H7 (cell line): ENCODE measurements at regions not wholly inside any gene's neighbourhood (a gene's known extent, or its start where the extent isn't known, plus 50 kb on each side); places are given as distances from the start of the nearest gene placed in this dataset.
A peak's percentile ranks its signal among the peaks of the same experiment; 100 is the strongest.
"Not testable (repeated sequence)": the region's sequence is repeated elsewhere in the genome, so short reads cannot be mapped to it uniquely, and the experiment has no call there.

ENCODE experiments used
- DNase-seq: peaks from one replicate; pipeline ENCODE4 v3.0.0; 2012
- H3K27me3 ChIP-seq: 2 replicates; pipeline ENCODE4 v1.6.0; 2011; ENCODE audit warnings: mild to moderate bottlenecking, low read length; ENCODE audit not compliant: control insufficient read depth, insufficient read depth
- H3K36me3 ChIP-seq: replicated peaks from 2 replicates; pipeline ENCODE4 v1.5.1; 2011; ENCODE audit warnings: low read length; ENCODE audit not compliant: control insufficient read depth, insufficient read depth
- H3K4me3 ChIP-seq: 2 replicates; pipeline ENCODE4 v1.5.1; 2011; ENCODE audit warnings: low read depth, mild to moderate bottlenecking, control low read depth, low read length, moderate library complexity; ENCODE audit not compliant: insufficient read depth

GRCh38 chr9:100730086-100730485 lies 152.2 kb downstream of the CAVIN4 start:
- no peak overlapping the region for H3K4me3 ChIP-seq
- no peaks in the 10 kb centered on the region for H3K36me3 ChIP-seq
- no peaks in the 10 kb centered on the region for H3K27me3 ChIP-seq
- peak; percentile 15 for DNase-seq

- no peak overlapping the region for H3K4me3 ChIP-seq
- H3K36me3 ChIP-seq: no peaks in the 10 kb centered on the region
- H3K27me3 ChIP-seq: no peaks in the 10 kb centered on the region
- DNase-seq: no peak
Observed at GRCh38 chr9:100731038-100731556, 153.2 kb downstream of the CAVIN4 start.

- no peak for DNase-seq
- no peak overlapping the region for H3K4me3 ChIP-seq
- H3K36me3 ChIP-seq: no peaks in the 10 kb centered on the region
- H3K27me3 ChIP-seq: no peaks in the 10 kb centered on the region
Observed at GRCh38 chr9:100731557-100731956, 153.7 kb downstream of the CAVIN4 start.

DNA sequence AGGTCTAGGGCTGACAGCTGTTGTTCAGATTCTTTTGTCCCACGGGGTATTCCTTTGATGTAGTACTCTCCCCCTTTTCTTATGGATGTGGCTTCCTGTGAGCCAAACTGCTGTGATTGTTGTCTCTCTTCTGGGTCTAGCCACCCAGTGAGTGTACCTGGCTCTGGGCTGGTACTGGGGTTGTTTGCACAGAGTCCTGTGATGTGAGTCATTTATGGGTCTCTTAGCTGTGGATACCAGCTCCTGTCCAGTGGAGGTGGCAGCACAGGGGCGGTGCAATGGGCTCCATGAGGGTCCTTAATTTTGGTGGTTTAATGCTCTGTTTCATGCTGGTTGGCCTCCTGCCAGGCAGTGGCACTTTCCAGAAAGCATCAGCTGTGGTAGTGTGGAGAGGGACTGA lies 161.3 kb downstream of the CAVIN4 start:
- H3K27me3 ChIP-seq: no peaks in the 10 kb centered on the region
- no peaks in the 10 kb centered on the region for H3K36me3 ChIP-seq
- DNase-seq: no peak
- H3K4me3 ChIP-seq: no peak overlapping the region

- DNase-seq: no peak
- H3K4me3 ChIP-seq: no peak overlapping the region
- no peaks in the 10 kb centered on the region for H3K27me3 ChIP-seq
- no peaks in the 10 kb centered on the region for H3K36me3 ChIP-seq
Observed at GRCh38 chr9:100739666-100740065, 161.8 kb downstream of the CAVIN4 start.

DNA sequence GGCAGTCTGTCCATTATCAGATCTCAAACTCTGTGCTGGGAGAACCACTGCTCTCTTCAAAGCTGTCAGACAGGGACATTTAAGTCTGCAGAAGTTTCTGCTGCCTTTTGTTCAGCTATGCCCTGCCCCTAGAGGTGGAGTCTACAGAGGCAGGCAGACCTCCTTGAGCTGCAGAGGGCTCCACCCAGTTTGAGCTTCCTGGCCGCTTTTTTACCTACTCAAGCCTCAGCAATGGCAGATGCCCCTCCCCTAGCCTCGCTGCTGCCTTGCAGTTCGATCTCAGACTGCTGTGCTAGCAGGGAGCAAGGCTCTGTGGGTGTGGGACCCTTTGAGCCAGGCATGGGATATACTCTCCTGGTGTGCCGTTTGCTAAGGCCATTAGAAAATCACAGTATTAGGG lies 171.1 kb downstream of the CAVIN4 start:
- not testable (repeated sequence) for H3K36me3 ChIP-seq, H3K27me3 ChIP-seq, H3K4me3 ChIP-seq, DNase-seq

- no peak overlapping the region for H3K4me3 ChIP-seq
- no peaks in the 10 kb centered on the region for H3K36me3 ChIP-seq
- H3K27me3 ChIP-seq: no peaks in the 10 kb centered on the region
- DNase-seq: no peak
Observed at GRCh38 chr9:100756217-100756616, 178.3 kb downstream of the CAVIN4 start.

DNA sequence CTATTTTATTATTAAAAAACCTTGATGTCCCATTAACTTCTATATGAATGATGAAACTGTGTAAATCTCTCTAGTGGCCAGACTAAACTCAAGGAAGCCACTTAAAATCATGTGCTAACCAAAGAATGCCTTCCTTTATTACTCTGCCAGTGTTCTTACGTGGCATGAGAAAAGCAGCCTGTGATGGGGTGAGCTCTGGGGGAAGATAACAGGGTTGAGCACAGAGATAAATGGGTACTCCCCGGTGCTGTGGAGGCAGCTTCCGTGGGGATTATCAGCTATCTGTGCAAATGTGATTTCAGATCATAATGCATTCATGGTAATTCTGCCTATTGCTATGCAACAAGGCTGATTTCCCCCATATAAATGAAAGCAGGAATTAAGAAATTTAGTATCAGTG lies 181.3 kb downstream of the CAVIN4 start:
- Histone ChIP-seq H3K36me3 (no peaks in the 10 kb centered on the region), H3K4me3 (no peak overlapping the region), H3K27me3 (no peaks in the 10 kb centered on the region)
- no peak for DNase-seq

DNA sequence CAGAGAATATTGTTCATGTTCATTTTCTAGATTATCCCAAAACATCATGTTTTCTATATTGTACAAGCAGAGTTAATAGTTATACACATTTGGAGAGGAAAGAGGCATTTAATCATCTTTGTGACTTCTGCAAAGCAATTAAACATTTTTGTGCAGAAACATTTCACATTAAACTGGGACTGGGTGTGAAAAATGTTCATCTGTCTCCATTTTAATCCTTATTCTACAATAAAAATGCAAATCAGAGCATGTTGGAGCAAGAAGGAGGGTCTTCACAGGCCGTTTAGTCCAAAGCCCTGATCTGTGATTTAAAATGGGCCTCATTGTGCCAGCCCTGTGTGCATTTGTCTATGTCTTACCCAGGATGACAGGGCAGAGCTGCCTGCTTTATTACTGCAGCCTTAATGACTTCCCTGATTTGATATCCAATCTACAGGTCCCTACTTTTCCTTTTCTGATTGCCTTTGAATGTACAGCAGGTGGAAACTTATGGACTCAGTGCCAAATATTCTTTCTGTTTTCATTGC lies 183.5 kb downstream of the CAVIN4 start:
- H3K27me3 ChIP-seq: no peaks in the 10 kb centered on the region
- DNase-seq: no peak

DNA sequence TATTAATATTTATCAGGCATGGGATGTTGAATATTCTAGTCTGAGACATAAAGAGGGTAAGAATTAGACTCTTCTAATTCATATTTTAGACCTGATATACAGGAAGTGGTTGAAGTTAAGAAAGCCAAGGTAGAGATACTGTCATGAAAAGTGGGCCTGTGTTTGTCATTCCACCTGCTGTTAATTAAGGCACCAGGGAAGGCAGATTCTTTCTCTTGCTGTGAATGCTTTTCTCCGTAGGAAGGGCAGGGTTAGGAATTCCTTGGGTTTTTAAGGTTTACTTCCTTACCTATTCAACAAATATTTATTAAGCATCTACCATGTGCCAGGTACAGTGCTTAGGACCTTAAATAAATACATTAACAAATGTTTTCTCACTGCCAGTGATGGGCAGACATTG lies 196.4 kb downstream of the CAVIN4 start:
- Histone ChIP-seq H3K4me3 (no peak overlapping the region), H3K27me3 (no peaks in the 10 kb centered on the region), H3K36me3 (no peaks in the 10 kb centered on the region)
- no peak for DNase-seq

More for the DNA sequence above, 183.5 kb downstream of the CAVIN4 start:
- Histone ChIP-seq H3K4me3 (no peak overlapping the region), H3K36me3 (no peaks in the 10 kb centered on the region)

- no peaks in the 10 kb centered on the region for H3K36me3 ChIP-seq
- no peak overlapping the region for H3K4me3 ChIP-seq
- H3K27me3 ChIP-seq: no peaks in the 10 kb centered on the region
- DNase-seq: no peak
Observed at GRCh38 chr9:100774962-100775361, 197.1 kb downstream of the CAVIN4 start.

DNA sequence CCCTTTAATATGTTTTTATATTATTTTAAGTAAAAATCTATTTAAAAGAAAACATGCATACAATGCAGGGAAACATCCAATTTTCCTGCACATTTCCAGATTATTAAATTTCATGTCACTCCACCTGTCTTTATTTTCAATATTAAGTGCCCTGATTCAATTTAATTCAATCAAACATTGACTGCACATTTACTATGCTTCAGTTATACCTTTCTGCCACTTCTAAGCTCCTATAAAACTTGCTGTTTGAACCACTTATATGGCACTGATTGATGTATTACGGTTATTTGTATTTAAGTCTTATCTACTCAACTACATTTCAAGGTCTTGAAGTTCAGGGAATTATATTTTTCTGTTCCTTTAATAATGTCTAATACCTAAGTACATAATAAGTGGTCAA lies 198.0 kb downstream of the CAVIN4 start:
- H3K36me3 ChIP-seq: no peaks in the 10 kb centered on the region
- H3K4me3 ChIP-seq: no peak overlapping the region
- no peak for DNase-seq
- H3K27me3 ChIP-seq: no peaks in the 10 kb centered on the region

DNA sequence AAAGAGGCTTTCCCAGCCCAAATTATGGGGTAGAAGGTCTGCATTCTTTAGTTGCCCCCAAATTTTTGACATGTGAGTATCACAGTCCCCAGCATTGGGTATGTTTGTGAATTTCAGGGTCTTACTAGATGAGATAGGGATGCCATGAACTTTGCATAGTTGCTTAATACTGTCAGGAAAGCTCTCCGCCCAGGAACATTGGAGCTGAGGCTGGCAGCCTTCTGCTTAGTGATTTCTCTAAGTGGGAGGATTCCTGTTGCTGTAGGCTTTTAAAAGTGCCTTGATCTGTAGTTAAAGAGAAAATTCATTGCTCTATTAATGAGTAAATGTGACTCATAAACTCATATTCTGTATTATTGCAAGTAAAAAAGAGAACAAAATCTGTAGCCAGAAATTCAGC lies 206.9 kb downstream of the CAVIN4 start:
- H3K27me3 ChIP-seq: no peaks in the 10 kb centered on the region
- no peak for DNase-seq
- no peaks in the 10 kb centered on the region for H3K36me3 ChIP-seq
- no peak overlapping the region for H3K4me3 ChIP-seq

DNA sequence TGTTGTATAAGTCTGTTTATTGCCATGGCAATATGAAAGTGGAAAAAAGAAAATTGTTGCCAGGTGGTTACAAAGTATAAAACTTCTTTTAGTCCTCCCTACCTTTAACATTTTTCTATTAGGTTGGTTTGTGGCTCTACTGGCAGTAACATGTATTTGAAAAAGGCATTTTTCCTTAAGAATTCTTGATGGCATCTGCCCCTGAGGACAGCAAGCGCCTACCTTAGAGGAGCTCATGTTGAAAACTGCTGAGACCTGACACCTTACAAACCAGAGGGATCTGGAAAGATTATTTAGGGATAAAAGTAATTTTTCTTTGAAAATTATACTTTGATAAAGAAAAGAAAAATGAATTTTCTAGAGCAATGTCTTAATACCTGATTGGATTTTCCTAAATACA lies 208.1 kb downstream of the CAVIN4 start:
- Histone ChIP-seq H3K36me3 (no peaks in the 10 kb centered on the region), H3K27me3 (no peaks in the 10 kb centered on the region), H3K4me3 (no peak overlapping the region)
- no peak for DNase-seq

DNA sequence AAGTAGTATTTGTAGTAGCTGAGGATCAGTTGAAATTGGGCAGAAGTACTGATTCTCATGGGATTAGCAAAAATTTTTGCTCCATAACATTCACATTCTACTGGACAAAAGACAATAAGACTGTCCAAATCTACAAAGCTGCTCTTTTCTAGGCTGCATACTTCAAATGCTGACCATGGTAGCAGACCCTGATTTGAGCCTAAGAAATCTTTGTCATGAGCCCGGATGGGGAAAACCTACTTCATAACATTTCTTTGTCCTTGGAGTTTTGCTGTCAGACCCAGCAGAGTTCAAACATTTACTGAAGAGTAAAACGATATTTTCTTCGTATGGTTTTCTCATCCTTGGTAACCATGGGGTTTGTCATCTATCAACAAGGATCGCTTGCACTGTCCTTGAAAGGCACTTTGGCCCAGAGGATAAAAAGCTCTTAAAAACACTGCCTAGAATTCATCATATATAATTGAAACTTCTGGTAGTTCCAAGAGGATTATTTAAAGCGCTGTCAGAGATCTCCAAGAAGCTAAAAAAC lies 216.9 kb downstream of the CAVIN4 start:
- H3K36me3 ChIP-seq: no peaks in the 10 kb centered on the region
- DNase-seq: no peak
- no peak overlapping the region for H3K4me3 ChIP-seq

DNA sequence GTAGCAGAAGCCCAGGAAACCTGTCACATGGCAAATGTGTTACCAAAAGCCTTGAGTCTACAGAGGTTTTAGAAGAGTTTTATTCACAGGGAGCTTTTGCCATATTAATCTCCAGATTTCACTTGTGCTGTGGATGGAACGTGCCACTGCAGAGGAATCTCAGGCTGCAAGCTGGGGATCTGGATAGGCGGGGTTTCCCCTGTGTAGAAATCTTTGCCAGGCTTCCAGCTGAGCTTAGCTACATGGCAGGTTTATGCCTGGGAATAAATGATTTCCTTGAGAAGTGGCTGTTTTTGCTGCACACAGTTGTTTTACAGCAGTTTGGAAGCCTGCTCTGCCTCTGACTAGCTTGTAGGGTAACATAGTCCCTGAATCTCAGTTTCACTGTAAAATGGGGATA lies 224.6 kb upstream of the PLPPR1 start:
- H3K4me3 ChIP-seq: no peak overlapping the region
- H3K36me3 ChIP-seq: no peaks in the 10 kb centered on the region
- no peaks in the 10 kb centered on the region for H3K27me3 ChIP-seq
- no peak for DNase-seq

More for the DNA sequence above, 216.9 kb downstream of the CAVIN4 start:
- no peaks in the 10 kb centered on the region for H3K27me3 ChIP-seq
